KMS-11 (cell line): ENCODE measurements at regions not wholly inside any gene's neighbourhood (a gene's known extent, or its start where the extent isn't known, plus 50 kb on each side); places are given as distances from the start of the nearest gene placed in this dataset.

Experiments used
- H2AFZ ChIP-seq: fragments of 200-600 bp; sonication (generic); 2 replicates; pipeline ENCODE4 v1.6.1; 2016; ENCODE audit warnings: antibody characterized with exemption, mixed run types, low read depth
- H3K27ac ChIP-seq: fragments of 200-600 bp; sonication (generic); 2 replicates; pipeline ENCODE4 v1.6.1; 2016; ENCODE audit warnings: mild to moderate bottlenecking, mixed run types
- H3K27me3 ChIP-seq: fragments of 200-600 bp; sonication (generic); 2 replicates; pipeline ENCODE4 v1.6.1; 2017; ENCODE audit warnings: mild to moderate bottlenecking, low read depth, mixed run types, moderate library complexity; ENCODE audit not compliant: insufficient read depth
- H3K36me3 ChIP-seq: fragments of 200-600 bp; sonication (generic); 2 replicates; pipeline ENCODE4 v1.6.1; 2017; ENCODE audit warnings: mild to moderate bottlenecking, mixed run types; ENCODE audit not compliant: insufficient read depth
- H3K4me1 ChIP-seq: fragments of 200-600 bp; sonication (generic); 2 replicates; pipeline ENCODE4 v1.6.1; 2016; ENCODE audit warnings: mild to moderate bottlenecking, low read depth, mixed run types; ENCODE audit not compliant: poor library complexity, severe bottlenecking
- H3K4me2 ChIP-seq: fragments of 200-600 bp; sonication (generic); 2 replicates; pipeline ENCODE4 v1.7.0; 2016; ENCODE audit warnings: mild to moderate bottlenecking, mixed run types
- H3K4me3 ChIP-seq: fragments of 200-600 bp; sonication (generic); IDR thresholded peaks from 2 replicates; pipeline ENCODE4 v1.6.1; 2017; ENCODE audit warnings: low read depth, low read length, mixed read lengths; ENCODE audit not compliant: insufficient read depth
- H3K79me2 ChIP-seq: fragments of 200-600 bp; sonication (generic); 2 replicates; pipeline ENCODE4 v1.6.1; 2016; ENCODE audit warnings: low read depth, mixed run types; ENCODE audit not compliant: insufficient read depth
- H3K9ac ChIP-seq: fragments of 200-600 bp; sonication (generic); 2 replicates; pipeline ENCODE4 v1.6.1; 2016; ENCODE audit warnings: mild to moderate bottlenecking, mixed run types
- H4K20me1 ChIP-seq: fragments of 200-600 bp; sonication (generic); 2 replicates; pipeline ENCODE4 v1.6.1; 2016; ENCODE audit warnings: mild to moderate bottlenecking, mixed run types; ENCODE audit not compliant: insufficient read depth
- TF ChIP-seq, protein P1 (sequence below): fragments of 200-600 bp; sonication (generic); conservative IDR thresholded peaks from 2 replicates; pipeline ENCODE4 v1.6.1; 2017; ENCODE audit warnings: low read depth, mild to moderate bottlenecking, antibody characterized with exemption, low read length, moderate library complexity, mixed read lengths

DNA sequence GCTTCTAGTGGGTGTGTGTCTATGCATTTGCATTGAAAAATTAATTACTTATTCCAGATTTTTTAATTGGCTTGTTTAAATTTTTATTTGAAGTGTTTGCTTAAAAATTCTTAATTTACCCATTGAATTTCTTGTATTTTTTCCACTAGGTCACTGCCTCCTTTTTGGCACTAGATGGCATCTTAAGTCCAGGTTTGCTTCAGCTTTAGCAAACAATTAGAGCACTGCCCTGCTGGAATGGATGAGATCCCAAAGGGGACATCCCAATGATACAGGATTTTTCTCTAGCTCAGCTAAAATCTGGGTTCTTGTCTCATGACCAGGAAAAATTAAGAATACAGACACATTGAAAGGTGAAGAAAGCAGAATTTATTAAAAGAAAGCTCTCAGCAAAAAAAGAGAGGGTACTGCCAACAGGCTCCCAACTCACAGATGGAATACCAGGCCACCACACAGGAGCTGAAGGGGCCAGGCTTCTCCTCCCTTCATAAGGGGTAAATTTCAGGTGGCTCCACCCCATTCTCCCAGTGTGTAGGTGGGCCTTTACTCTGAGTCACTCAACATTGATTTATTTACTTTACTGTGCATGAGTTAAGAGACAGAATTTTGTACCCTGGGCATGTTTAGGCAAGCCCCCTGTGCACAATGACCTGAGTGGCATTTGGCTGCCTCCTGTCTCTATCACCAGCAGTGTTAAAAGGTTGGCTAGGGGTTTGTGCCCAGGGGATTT lies 532.4 kb downstream of the ANXA1 start:
- H3K27me3 ChIP-seq: no peaks in the 10 kb centered on the region
- no peak overlapping the region for H3K4me3 ChIP-seq
- no peaks in the 10 kb centered on the region for H3K36me3 ChIP-seq
- H4K20me1 ChIP-seq: no peaks in the 10 kb centered on the region
- no peak overlapping the region for H3K9ac ChIP-seq
- no peaks in the 10 kb centered on the region for H3K4me1 ChIP-seq
- no peaks in the 10 kb centered on the region for H3K79me2 ChIP-seq
- no peak overlapping the region for H2AFZ ChIP-seq
- TF ChIP-seq, protein P1, sequence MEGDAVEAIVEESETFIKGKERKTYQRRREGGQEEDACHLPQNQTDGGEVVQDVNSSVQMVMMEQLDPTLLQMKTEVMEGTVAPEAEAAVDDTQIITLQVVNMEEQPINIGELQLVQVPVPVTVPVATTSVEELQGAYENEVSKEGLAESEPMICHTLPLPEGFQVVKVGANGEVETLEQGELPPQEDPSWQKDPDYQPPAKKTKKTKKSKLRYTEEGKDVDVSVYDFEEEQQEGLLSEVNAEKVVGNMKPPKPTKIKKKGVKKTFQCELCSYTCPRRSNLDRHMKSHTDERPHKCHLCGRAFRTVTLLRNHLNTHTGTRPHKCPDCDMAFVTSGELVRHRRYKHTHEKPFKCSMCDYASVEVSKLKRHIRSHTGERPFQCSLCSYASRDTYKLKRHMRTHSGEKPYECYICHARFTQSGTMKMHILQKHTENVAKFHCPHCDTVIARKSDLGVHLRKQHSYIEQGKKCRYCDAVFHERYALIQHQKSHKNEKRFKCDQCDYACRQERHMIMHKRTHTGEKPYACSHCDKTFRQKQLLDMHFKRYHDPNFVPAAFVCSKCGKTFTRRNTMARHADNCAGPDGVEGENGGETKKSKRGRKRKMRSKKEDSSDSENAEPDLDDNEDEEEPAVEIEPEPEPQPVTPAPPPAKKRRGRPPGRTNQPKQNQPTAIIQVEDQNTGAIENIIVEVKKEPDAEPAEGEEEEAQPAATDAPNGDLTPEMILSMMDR: peak; percentile 82
- no peak overlapping the region for H3K4me2 ChIP-seq
- no peak overlapping the region for H3K27ac ChIP-seq

DNA sequence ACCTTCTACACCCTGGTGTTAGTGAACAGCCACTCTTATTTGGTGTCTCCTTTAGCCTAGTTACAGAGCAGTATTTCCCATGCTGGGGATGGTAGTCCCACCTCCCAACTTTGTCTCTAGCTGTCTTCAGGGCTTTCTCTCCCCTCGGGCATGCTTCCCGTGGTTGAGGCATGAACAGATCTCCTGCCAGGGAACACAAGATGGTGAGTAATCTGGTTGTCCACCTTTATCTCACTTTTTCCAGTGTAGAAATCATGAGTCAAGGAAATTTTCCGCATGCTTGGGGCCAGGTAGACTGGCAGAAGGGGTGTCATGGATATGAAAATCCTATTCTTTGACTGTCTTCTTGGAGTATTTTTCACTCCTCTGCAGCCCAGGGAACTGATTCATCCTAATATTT lies 532.9 kb downstream of the ANXA1 start:
- Histone ChIP-seq H3K9ac (no peak overlapping the region), H3K36me3 (no peaks in the 10 kb centered on the region), H3K4me2 (no peak overlapping the region), H3K27me3 (no peaks in the 10 kb centered on the region), H4K20me1 (no peaks in the 10 kb centered on the region), H3K79me2 (no peaks in the 10 kb centered on the region), H3K27ac (no peak overlapping the region), H3K4me3 (no peak overlapping the region), H2AFZ (no peak overlapping the region), H3K4me1 (no peaks in the 10 kb centered on the region)
- TF ChIP-seq, protein P1: no peak

DNA sequence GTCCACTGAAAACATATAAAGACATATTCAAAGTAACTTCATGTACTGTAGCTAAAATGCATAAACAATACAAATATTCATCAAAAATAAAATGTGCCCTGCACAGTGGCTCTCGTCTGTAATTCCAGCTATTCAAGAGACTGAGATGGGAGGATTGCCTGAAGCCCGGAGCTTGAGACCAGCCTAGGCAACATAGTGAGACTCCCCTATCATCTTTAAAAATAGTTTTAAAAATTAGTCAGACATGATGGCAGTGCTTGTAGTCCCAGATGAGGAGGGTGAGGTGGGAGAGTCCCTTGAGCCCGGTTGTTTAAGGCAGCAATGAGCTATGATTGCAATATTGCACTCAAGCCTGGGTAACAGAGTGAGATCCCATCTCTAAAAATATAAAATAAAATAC lies 534.1 kb downstream of the ANXA1 start:
- TF ChIP-seq, protein P1: no peak
- Histone ChIP-seq H3K27me3 (no peaks in the 10 kb centered on the region), H3K9ac (no peak overlapping the region), H3K4me2 (no peak overlapping the region), H3K4me3 (no peak overlapping the region), H2AFZ (no peak overlapping the region), H3K79me2 (no peaks in the 10 kb centered on the region), H4K20me1 (no peaks in the 10 kb centered on the region), H3K27ac (no peak overlapping the region), H3K36me3 (no peaks in the 10 kb centered on the region), H3K4me1 (no peaks in the 10 kb centered on the region)

DNA sequence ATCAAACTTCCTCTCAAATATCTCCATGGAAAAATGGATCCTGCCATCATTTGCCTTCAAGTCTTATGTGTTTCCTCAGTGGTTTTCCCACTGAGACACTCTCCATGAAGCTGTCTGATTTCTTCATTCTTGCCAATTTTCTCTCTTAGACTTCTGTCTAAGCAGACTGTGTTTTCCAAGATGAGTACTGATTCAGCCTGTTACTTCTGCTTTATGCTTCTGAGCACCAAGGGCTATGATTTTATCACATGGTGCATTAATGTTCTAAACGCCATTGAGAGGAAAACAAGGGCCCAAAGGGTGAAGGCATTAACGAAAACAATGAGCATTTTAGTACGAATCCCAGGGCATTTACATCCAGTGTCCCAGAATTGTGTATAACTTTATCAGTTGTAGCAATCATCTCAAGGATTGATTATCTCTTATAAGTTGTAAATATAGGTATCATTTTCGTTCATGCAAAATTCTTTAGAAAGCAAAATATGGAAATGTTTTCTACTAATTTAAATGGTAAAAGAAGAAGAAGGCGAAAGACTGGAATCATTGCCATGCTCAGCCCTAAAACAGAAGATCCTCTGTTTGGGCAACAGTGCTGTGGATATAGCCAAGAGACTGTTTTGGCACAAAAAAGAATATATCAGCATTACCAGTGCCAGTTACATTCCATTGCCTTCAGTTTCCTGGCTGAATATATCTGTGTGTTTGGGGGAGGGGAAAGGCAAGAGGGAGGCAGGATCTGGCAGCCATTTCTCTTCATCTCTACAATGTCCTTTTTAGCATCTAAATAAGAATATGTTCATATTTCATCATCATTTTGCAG lies 537.6 kb downstream of the ANXA1 start:
- H3K36me3 ChIP-seq: no peaks in the 10 kb centered on the region
- H3K4me3 ChIP-seq: no peak overlapping the region
- H3K27ac ChIP-seq: no peak overlapping the region
- no peaks in the 10 kb centered on the region for H3K27me3 ChIP-seq
- H3K4me2 ChIP-seq: no peak overlapping the region
- no peak overlapping the region for H3K9ac ChIP-seq
- no peaks in the 10 kb centered on the region for H3K79me2 ChIP-seq
- H4K20me1 ChIP-seq: no peaks in the 10 kb centered on the region
- TF ChIP-seq, protein P1: no peak
- H2AFZ ChIP-seq: no peak overlapping the region
- H3K4me1 ChIP-seq: no peaks in the 10 kb centered on the region
